Keratinocyte (primary cell): ENCODE measurements at regions not wholly inside any gene's neighbourhood (a gene's known extent, or its start where the extent isn't known, plus 50 kb on each side); places are given as distances from the start of the nearest gene placed in this dataset.

Source experiments
- DNase-seq: peaks from one replicate; pipeline ENCODE4 v3.0.0-alpha.2; 2011; ENCODE audit warnings: low read depth, missing footprints, low spot score
- FAIRE-seq: peaks from 2 replicates; lab custom pipeline; 2011; peaks lifted over from hg19 to GRCh38; lab: Jason Lieb, UNC
- H2AFZ ChIP-seq: 2 replicates; pipeline ENCODE4 v1.6.0; 2012; ENCODE audit warnings: low read length, control low read depth, inconsistent platforms; ENCODE audit not compliant: control insufficient read depth
- H3K27ac ChIP-seq: 2 replicates; pipeline ENCODE4 v1.5.1; 2011; ENCODE audit warnings: low read length; ENCODE audit not compliant: control insufficient read depth, insufficient read depth
- H3K27me3 ChIP-seq: 3 replicates; pipeline ENCODE4 v1.6.0; 2011; ENCODE audit warnings: low read length; ENCODE audit not compliant: control insufficient read depth, insufficient read depth; ENCODE audit errors: extremely low read depth
- H3K36me3 ChIP-seq, 2 experiments: 2 replicates in 1 of 2; 3 replicates in 1 of 2; pipeline ENCODE4 v1.5.1; 2011; ENCODE audit warnings: low read length in 2 of 2, mild to moderate bottlenecking in 1 of 2; ENCODE audit not compliant: control insufficient read depth in 2 of 2, insufficient read depth in 2 of 2; ENCODE audit errors: extremely low read depth in 1 of 2
- H3K4me1 ChIP-seq: 3 replicates; pipeline ENCODE4 v1.5.1; 2011; ENCODE audit warnings: low read length; ENCODE audit not compliant: control insufficient read depth, insufficient read depth; ENCODE audit errors: extremely low read depth
- H3K4me2 ChIP-seq: 3 replicates; pipeline ENCODE4 v1.6.0; 2011; ENCODE audit warnings: low read depth, low read length; ENCODE audit not compliant: control insufficient read depth, insufficient read depth; ENCODE audit errors: extremely low read depth
- H3K4me3 ChIP-seq, 3 experiments: fragments of 200-600 bp in 1 of 3; sonication (generic) in 1 of 3; 2 replicates in 2 of 3; 3 replicates in 1 of 3; pipeline ENCODE4 v1.5.1; 2011 to 2016; ENCODE audit warnings: low read length in 3 of 3, mild to moderate bottlenecking in 3 of 3, control low read depth in 2 of 3, inconsistent platforms in 1 of 3, low read depth in 1 of 3, mixed read lengths in 1 of 3, mixed run types in 1 of 3, moderate library complexity in 1 of 3; ENCODE audit not compliant: control insufficient read depth in 2 of 3, insufficient read depth in 2 of 3; ENCODE audit errors: extremely low read depth in 1 of 3
- H3K79me2 ChIP-seq: 2 replicates; pipeline ENCODE4 v1.6.0; 2012; ENCODE audit warnings: low read length; ENCODE audit not compliant: control insufficient read depth, insufficient read depth
- H3K9ac ChIP-seq: 3 replicates; pipeline ENCODE4 v1.6.0; 2011; ENCODE audit warnings: low read length; ENCODE audit not compliant: control insufficient read depth, insufficient read depth; ENCODE audit errors: extremely low read depth
- H3K9me1 ChIP-seq: 3 replicates; pipeline ENCODE4 v1.6.0; 2011; ENCODE audit warnings: low read length; ENCODE audit not compliant: control insufficient read depth, insufficient read depth; ENCODE audit errors: extremely low read depth
- H3K9me3 ChIP-seq: 2 replicates; pipeline ENCODE4 v1.5.1; 2012; ENCODE audit warnings: low read depth, low read length; ENCODE audit not compliant: control insufficient read depth
- H4K20me1 ChIP-seq: 3 replicates; pipeline ENCODE4 v1.6.0; 2011; ENCODE audit warnings: low read length; ENCODE audit not compliant: control insufficient read depth, insufficient read depth; ENCODE audit errors: extremely low read depth
- EZH2 ChIP-seq: IDR thresholded peaks from one replicate; pipeline ENCODE4 v1.6.1; 2012; ENCODE audit warnings: inconsistent platforms, mild to moderate bottlenecking, low read length, moderate library complexity
- dilution Hi-C: fragments of 300-500 bp; cut with MboI; formaldehyde crosslinking; loops from one replicate; pipeline ENCODE4 v1.7.0; 2020; ENCODE audit warnings: low sequenced_read_pairs; ENCODE audit not compliant: extremely low pct_ligation_motif_present
- TF ChIP-seq, protein P1 (sequence below), 3 experiments: IDR thresholded peaks in 1 of 3; conservative IDR thresholded peaks in 1 of 3; optimal IDR thresholded peaks in 1 of 3; 2 replicates in 2 of 3; 3 replicates in 1 of 3; pipeline versions ENCODE3 to v1.5.1; 2011; ENCODE audit warnings: low read length in 3 of 3, mild to moderate bottlenecking in 3 of 3, moderate library complexity in 2 of 3, control low read depth in 1 of 3, inconsistent platforms in 1 of 3; ENCODE audit not compliant: insufficient read depth in 2 of 3; ENCODE audit errors: extremely low read depth in 1 of 3

DNA sequence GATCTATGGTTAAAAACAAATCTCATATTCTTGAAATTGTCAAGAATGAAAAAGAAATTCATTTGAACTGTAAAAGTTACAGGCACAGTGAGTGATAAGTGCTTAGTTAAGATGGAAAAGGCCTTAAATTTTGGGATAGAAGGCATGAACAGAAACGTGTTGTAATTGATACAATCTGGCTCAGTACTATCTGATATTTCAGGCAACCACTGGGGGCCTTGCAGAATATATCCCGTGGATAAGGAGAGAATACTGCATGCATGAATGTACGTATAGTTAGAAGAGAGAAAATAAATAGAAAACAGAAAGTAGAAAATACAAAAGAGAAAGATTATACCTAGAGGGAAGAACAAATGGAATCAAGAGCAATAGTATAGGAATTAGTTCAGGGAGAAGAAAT, 741.4 kb upstream of the CCDC54 start:
- TF ChIP-seq, protein P1, sequence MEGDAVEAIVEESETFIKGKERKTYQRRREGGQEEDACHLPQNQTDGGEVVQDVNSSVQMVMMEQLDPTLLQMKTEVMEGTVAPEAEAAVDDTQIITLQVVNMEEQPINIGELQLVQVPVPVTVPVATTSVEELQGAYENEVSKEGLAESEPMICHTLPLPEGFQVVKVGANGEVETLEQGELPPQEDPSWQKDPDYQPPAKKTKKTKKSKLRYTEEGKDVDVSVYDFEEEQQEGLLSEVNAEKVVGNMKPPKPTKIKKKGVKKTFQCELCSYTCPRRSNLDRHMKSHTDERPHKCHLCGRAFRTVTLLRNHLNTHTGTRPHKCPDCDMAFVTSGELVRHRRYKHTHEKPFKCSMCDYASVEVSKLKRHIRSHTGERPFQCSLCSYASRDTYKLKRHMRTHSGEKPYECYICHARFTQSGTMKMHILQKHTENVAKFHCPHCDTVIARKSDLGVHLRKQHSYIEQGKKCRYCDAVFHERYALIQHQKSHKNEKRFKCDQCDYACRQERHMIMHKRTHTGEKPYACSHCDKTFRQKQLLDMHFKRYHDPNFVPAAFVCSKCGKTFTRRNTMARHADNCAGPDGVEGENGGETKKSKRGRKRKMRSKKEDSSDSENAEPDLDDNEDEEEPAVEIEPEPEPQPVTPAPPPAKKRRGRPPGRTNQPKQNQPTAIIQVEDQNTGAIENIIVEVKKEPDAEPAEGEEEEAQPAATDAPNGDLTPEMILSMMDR (optimal IDR thresholded peaks at IDR 0.05 in 1 of 3, IDR thresholded peaks at IDR 0.05 in 1 of 3, conservative IDR thresholded peaks at IDR 0.05 in 1 of 3; ENCODE audit: extremely low read depth in 1 of 3, insufficient read depth in 2 of 3, low read length in 3 of 3): no peak
- no peak for TF ChIP-seq EZH2
- Histone ChIP-seq H3K4me1 (no peaks in the 10 kb centered on the region), H3K36me3 (no peaks in the 10 kb centered on the region), H3K4me3 (no peak overlapping the region), H3K27ac (no peak overlapping the region), H2AFZ (no peak overlapping the region), H4K20me1 (no peaks in the 10 kb centered on the region), H3K27me3 (no peaks in the 10 kb centered on the region), H3K9me3 (no peaks in the 10 kb centered on the region), H3K79me2 (no peaks in the 10 kb centered on the region), H3K9ac (no peak overlapping the region), H3K4me2 (no peak overlapping the region), H3K9me1 (no peaks in the 10 kb centered on the region)
- FAIRE-seq (no peak), DNase-seq (no peak)
- dilution Hi-C loops: no loop called here

DNA sequence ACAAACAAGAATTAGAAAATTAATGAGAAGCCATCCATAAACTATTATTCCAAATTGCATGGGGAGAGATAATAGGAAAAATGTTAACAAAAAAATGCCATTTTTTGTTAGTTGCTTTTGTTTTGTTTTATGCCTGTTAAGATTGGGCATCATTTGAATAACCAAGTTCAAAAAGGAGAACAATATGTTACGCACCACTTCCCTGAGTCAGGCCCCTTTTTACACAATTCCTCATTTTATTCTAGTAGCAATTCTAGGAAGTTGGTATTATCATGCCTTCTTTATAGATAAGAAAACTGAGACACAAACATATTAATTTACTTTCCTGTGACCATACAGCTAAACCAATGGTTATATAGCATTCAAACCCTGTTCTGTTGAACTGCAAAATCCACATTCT, 736.9 kb upstream of the CCDC54 start:
- H3K79me2 ChIP-seq: no peaks in the 10 kb centered on the region
- no peaks in the 10 kb centered on the region for H3K27me3 ChIP-seq
- H4K20me1 ChIP-seq: no peaks in the 10 kb centered on the region
- no peak overlapping the region for H2AFZ ChIP-seq
- H3K27ac ChIP-seq: no peak overlapping the region
- no peaks in the 10 kb centered on the region for H3K4me1 ChIP-seq
- FAIRE-seq: no peak
- H3K9me3 ChIP-seq: no peaks in the 10 kb centered on the region
- TF ChIP-seq, protein P1 (optimal IDR thresholded peaks at IDR 0.05 in 1 of 3, IDR thresholded peaks at IDR 0.05 in 1 of 3, conservative IDR thresholded peaks at IDR 0.05 in 1 of 3; ENCODE audit: extremely low read depth in 1 of 3, insufficient read depth in 2 of 3, low read length in 3 of 3): no peak
- TF ChIP-seq EZH2: no peak
- no peak overlapping the region for H3K4me3 ChIP-seq
- H3K4me2 ChIP-seq: no peak overlapping the region
- no peaks in the 10 kb centered on the region for H3K9me1 ChIP-seq
- dilution Hi-C loops: no loop called here
- H3K36me3 ChIP-seq: no peaks in the 10 kb centered on the region
- DNase-seq: no peak
- H3K9ac ChIP-seq: no peak overlapping the region
